K562 (cell line): ENCODE measurements at regions not wholly inside any gene's neighbourhood (a gene's known extent, or its start where the extent isn't known, plus 50 kb on each side); places are given as distances from the start of the nearest gene placed in this dataset.

Source experiments
- ATAC-seq: fragments of 200-7000 bp; cut with Tn5 transposase; 3 replicates; pipeline ENCODE4 v1.9.1; 2020; ENCODE audit warnings: moderate library complexity
- BruUV-seq: library from RNA; stranded (reverse); fragments of 400-500 nt; replicated peaks from 2 replicates; lab custom pipeline; 2021; lab: Mats Ljungman, UMichigan
- CTCF ChIA-PET: fragments of 300-600 bp; formaldehyde crosslinking; extraction: SDS; loops from one replicate; lab custom pipeline; 2021; ENCODE audit warnings: low intra/inter-chr PET ratio; lab: Yijun Ruan, JAX
- POLR2A ChIA-PET: fragments of 300-600, 350-650 bp; sonication (Branson Sonifier 250); formaldehyde crosslinking; extraction: SDS; loops from one replicate; lab custom pipeline; 2021; ENCODE audit warnings: antibody characterized with exemption, inconsistent platforms; lab: Yijun Ruan, JAX
- DNase-seq, 4 experiments: peaks; one replicate each; pipeline versions ENCODE4 v3.0.0 to v3.0.0-alpha.2; 2011 to 2018; ENCODE audit warnings: low spot score in 3 of 4, mixed read lengths in 3 of 4; ENCODE audit errors: extremely low read depth in 1 of 4
- FAIRE-seq: peaks from 2 replicates; lab custom pipeline; 2011; peaks lifted over from hg19 to GRCh38; lab: Jason Lieb, UNC
- H2AFZ ChIP-seq: 2 replicates; pipeline ENCODE4 v1.6.0; 2011; ENCODE audit warnings: low read depth, low read length, control low read depth, inconsistent platforms
- H3K27ac ChIP-seq: fragments of 200-600 bp; 3 replicates; pipeline ENCODE4 v1.8.0; 2011; ENCODE audit warnings: low read depth, mild to moderate bottlenecking, control low read depth, inconsistent platforms, low read length, moderate library complexity, mixed read lengths; ENCODE audit errors: extremely low read depth
- H3K27me3 ChIP-seq, 2 experiments: fragments of 300-600 bp in 1 of 2; 2 replicates in 1 of 2; 3 replicates in 1 of 2; pipeline versions ENCODE4 v1.6.0 to v1.8.0; 2011; ENCODE audit warnings: inconsistent platforms in 2 of 2, low read length in 2 of 2, mild to moderate bottlenecking in 1 of 2, mixed read lengths in 1 of 2, moderate library complexity in 1 of 2; ENCODE audit not compliant: control insufficient read depth in 2 of 2, insufficient read depth in 2 of 2
- H3K36me3 ChIP-seq: fragments of 300-600 bp; 3 replicates; pipeline ENCODE4 v1.8.0; 2011; ENCODE audit warnings: mild to moderate bottlenecking, low read length, inconsistent platforms; ENCODE audit not compliant: control insufficient read depth, insufficient read depth
- H3K4me1 ChIP-seq, 2 experiments: fragments of 200-600 bp in 1 of 2; replicated peaks in 1 of 2; 2 replicates in 1 of 2; 3 replicates in 1 of 2; pipeline versions ENCODE4 v1.5.1 to v1.8.0; 2011; ENCODE audit warnings: inconsistent platforms in 2 of 2, low read length in 2 of 2, mild to moderate bottlenecking in 1 of 2, mixed read lengths in 1 of 2, moderate library complexity in 1 of 2; ENCODE audit not compliant: control insufficient read depth in 2 of 2, insufficient read depth in 2 of 2
- H3K4me2 ChIP-seq: 2 replicates; pipeline ENCODE4 v1.6.1; 2011; ENCODE audit warnings: low read length, control low read depth, inconsistent platforms, mixed read lengths; ENCODE audit not compliant: insufficient read depth
- H3K4me3 ChIP-seq: fragments of 200-600 bp; sonication (generic), shearing (Covaris generic); 2 replicates; pipeline ENCODE4 v1.5.1; 2016; ENCODE audit warnings: control low read depth, inconsistent platforms
- H3K79me2 ChIP-seq: fragments of 200-600 bp; 3 replicates; pipeline ENCODE4 v1.8.0; 2011; ENCODE audit warnings: low read length, inconsistent platforms; ENCODE audit not compliant: control insufficient read depth, insufficient read depth
- H3K9ac ChIP-seq, 2 experiments: 2 replicates each; pipeline versions ENCODE4 v1.6.0 to v1.6.1; 2011; ENCODE audit warnings: low read depth in 2 of 2, low read length in 2 of 2, control low read depth in 1 of 2, inconsistent platforms in 1 of 2, mild to moderate bottlenecking in 1 of 2, mixed read lengths in 1 of 2; ENCODE audit not compliant: insufficient read depth in 1 of 2
- H3K9me1 ChIP-seq: one replicate; pipeline ENCODE4 v1.6.0; 2011; ENCODE audit warnings: inconsistent platforms, mild to moderate bottlenecking, low read length, moderate library complexity; ENCODE audit not compliant: control insufficient read depth, insufficient read depth
- H3K9me3 ChIP-seq: replicated peaks from 2 replicates; pipeline ENCODE4 v1.5.1; 2011; ENCODE audit warnings: low read depth, low read length, inconsistent platforms; ENCODE audit not compliant: control insufficient read depth, insufficient read depth
- H4K20me1 ChIP-seq: replicated peaks from 2 replicates; pipeline ENCODE4 v1.6.1; 2011; ENCODE audit warnings: low read length, inconsistent platforms, mixed read lengths; ENCODE audit not compliant: control insufficient read depth, insufficient read depth
- KAT8 ChIP-seq: fragments of 450-650 bp; IDR thresholded peaks from 2 replicates; pipeline ENCODE4 v1.6.1; 2016; ENCODE audit warnings: low read depth, mild to moderate bottlenecking
- PPARD ChIP-seq: fragments of 250-450 bp; sonication (Bioruptor Pico); IDR thresholded peaks from 2 replicates; pipeline ENCODE4 v1.8.0; 2022; ENCODE audit warnings: inconsistent platforms, mild to moderate bottlenecking, moderate library complexity
- RBM17 ChIP-seq: fragments of 200-400 bp; formaldehyde crosslinking; IDR thresholded peaks from 2 replicates; pipeline ENCODE4 v1.6.1; 2017; ENCODE audit warnings: low read depth, mild to moderate bottlenecking, low read length, borderline replicate concordance
- RBM39 ChIP-seq: fragments of 200-400 bp; formaldehyde crosslinking; optimal IDR thresholded peaks from 2 replicates; pipeline ENCODE3; 2018; ENCODE audit warnings: low read depth, low read length
- SIRT6 ChIP-seq: IDR thresholded peaks from one replicate; pipeline ENCODE4 v1.6.1; 2012; ENCODE audit warnings: low read depth, mild to moderate bottlenecking, control low read depth, inconsistent platforms, low read length, moderate library complexity
- SMAD1 ChIP-seq: fragments of 150-350 bp; IDR thresholded peaks from 2 replicates; pipeline ENCODE4 v1.6.1; 2014; ENCODE audit warnings: low read length, low read depth; ENCODE audit not compliant: partially characterized antibody
- SOX6 ChIP-seq: fragments of 450-650 bp; IDR thresholded peaks from 2 replicates; pipeline ENCODE4 v1.6.1; 2014; ENCODE audit warnings: mild to moderate bottlenecking
- TAF15 ChIP-seq: fragments of 200-400 bp; formaldehyde crosslinking; IDR thresholded peaks from 2 replicates; pipeline ENCODE4 v1.6.1; 2017; ENCODE audit warnings: mild to moderate bottlenecking, low read depth, low read length, moderate library complexity
- TAL1 ChIP-seq: fragments of 450-650 bp; IDR thresholded peaks from 2 replicates; pipeline ENCODE4 v1.6.1; 2016; ENCODE audit warnings: mild to moderate bottlenecking
- TBP ChIP-seq: optimal IDR thresholded peaks from 2 replicates; pipeline ENCODE3; 2011; ENCODE audit warnings: low read depth, low read length, improper control_type of control experiment
- ZNF583 ChIP-seq: fragments of 250-450 bp; sonication (Bioruptor Pico); IDR thresholded peaks from 2 replicates; pipeline ENCODE4 v1.4.0; 2020
- ZNF668 ChIP-seq: fragments of 250-450 bp; sonication (Bioruptor Pico); IDR thresholded peaks from 2 replicates; pipeline ENCODE4 v1.8.0; 2022; ENCODE audit warnings: mild to moderate bottlenecking, inconsistent platforms
- ZSCAN32 ChIP-seq: fragments of 450-650 bp; formaldehyde crosslinking; IDR thresholded peaks from 2 replicates; pipeline ENCODE4 v1.4.0; 2020; ENCODE audit warnings: mild to moderate bottlenecking, moderate library complexity
- WGBS: fragments of 100-300 bp; shearing (Covaris generic); methylation state at CpG from one replicate; pipeline ENCODE4 v1.1.6; 2016; ENCODE audit warnings: low coverage, mixed read lengths; ENCODE audit not compliant: insufficient coverage; ENCODE audit errors: missing lambda C conversion rate; 5-methylcytosine and 5-hydroxymethylcytosine counted together
- in situ Hi-C: fragments of 300-500 bp; cut with MboI; formaldehyde crosslinking; loops from 4 replicates; pipeline ENCODE4 v1.15.0; 2018; ENCODE audit warnings: inconsistent platforms, mixed read lengths
- intact Hi-C: fragments of 100-400 bp; cut with micrococcal nuclease; formaldehyde crosslinking; loops from 2 replicates; pipeline ENCODE4 v1.14.2; 2022
- TF ChIP-seq, protein P1 (sequence below), 2 experiments: fragments of 450-650 bp; conservative IDR thresholded peaks; 2 replicates each; pipeline ENCODE4 v1.6.1; 2017; ENCODE audit warnings: mild to moderate bottlenecking in 2 of 2, moderate library complexity in 2 of 2
- TF ChIP-seq, protein P2 (sequence below): sonication (generic); formaldehyde crosslinking; IDR thresholded peaks from 2 replicates; pipeline ENCODE4 v1.8.0; 2023; ENCODE audit warnings: mild to moderate bottlenecking, missing genetic modification reagents
- TF ChIP-seq, protein P3 (sequence below), 3 experiments: fragments of 200-800 bp in 1 of 3; sonication (Bioruptor generic) in 1 of 3; sonication (generic) in 1 of 3; formaldehyde crosslinking in 1 of 3; IDR thresholded peaks; 2 replicates each; pipeline versions ENCODE4 v1.6.1 to v1.8.0; 2016 to 2022; ENCODE audit warnings: mild to moderate bottlenecking in 2 of 3, missing compliant biosample characterization in 2 of 3, missing genetic modification characterization in 2 of 3, missing genetic modification reagents in 1 of 3
- TF ChIP-seq, protein P4 (sequence below): fragments of 450-650 bp; conservative IDR thresholded peaks from 2 replicates; pipeline ENCODE4 v1.6.1; 2016; ENCODE audit warnings: missing genetic modification characterization, low read depth, mild to moderate bottlenecking, missing compliant biosample characterization, moderate library complexity

DNA sequence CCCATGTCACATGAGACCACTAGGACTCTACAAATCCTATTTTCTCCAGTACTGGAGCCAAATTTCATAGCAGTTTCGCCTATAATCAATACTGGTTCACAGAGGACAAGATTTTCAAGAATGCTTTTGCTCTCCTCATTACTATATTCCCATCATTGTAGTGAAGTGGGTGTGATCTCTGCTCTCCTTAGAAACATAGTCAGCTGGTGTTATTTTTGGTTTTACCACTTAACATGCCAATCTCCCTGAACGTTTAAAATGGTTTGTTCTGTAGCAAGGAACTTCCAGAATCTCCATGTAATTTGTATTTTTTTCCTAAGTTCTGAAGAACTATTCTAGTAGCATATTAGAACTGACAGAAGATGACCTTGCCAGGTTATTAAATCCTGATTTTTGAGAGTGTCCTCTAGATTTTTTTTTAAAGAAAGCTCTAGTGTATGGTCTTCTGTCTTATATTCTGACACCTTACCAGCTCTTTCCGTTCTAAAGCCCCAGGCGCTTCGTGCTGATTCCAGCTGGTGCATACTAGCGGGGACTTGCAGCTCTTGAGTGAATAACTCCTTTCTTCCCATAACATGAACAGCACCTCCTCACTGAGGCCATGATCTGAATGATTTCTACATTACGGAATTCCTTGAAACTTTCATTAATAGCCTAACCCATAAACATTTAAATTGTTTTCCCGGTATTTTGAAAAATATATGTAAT lies 1372.9 kb downstream of the TECRL start:
- ATAC-seq, result no peak
- POLR2A ChIA-PET, result no interaction called here
- H3K27ac ChIP-seq, result no peak overlapping the region
- BruUV-seq, result no TSS peak
- H3K36me3 ChIP-seq, result no peaks in the 10 kb centered on the region
- no peak for DNase-seq
- no peak overlapping the region for H3K4me3 ChIP-seq
- H3K9me1 ChIP-seq, result no peaks in the 10 kb centered on the region
- intact Hi-C loops (no loop called here), in situ Hi-C loops (no loop called here)
- WGBS, result 2% methylated on average over 8 of the region's 8 CpGs
- H3K27me3 ChIP-seq, result no peaks in the 10 kb centered on the region
- no peaks in the 10 kb centered on the region for H3K4me1 ChIP-seq
- no peak overlapping the region for H2AFZ ChIP-seq
- CTCF ChIA-PET, result no interaction called here
- no peaks in the 10 kb centered on the region for H3K79me2 ChIP-seq
- no peaks in the 10 kb centered on the region for H4K20me1 ChIP-seq
- no peak for FAIRE-seq
- H3K9me3 ChIP-seq, result 0 out of 2 replicates have a peak, but pooled peaks cover 1% of the 10 kb centered on the region
- no peak overlapping the region for H3K4me2 ChIP-seq
- no peak overlapping the region for H3K9ac ChIP-seq
- TF ChIP-seq, protein P1, sequence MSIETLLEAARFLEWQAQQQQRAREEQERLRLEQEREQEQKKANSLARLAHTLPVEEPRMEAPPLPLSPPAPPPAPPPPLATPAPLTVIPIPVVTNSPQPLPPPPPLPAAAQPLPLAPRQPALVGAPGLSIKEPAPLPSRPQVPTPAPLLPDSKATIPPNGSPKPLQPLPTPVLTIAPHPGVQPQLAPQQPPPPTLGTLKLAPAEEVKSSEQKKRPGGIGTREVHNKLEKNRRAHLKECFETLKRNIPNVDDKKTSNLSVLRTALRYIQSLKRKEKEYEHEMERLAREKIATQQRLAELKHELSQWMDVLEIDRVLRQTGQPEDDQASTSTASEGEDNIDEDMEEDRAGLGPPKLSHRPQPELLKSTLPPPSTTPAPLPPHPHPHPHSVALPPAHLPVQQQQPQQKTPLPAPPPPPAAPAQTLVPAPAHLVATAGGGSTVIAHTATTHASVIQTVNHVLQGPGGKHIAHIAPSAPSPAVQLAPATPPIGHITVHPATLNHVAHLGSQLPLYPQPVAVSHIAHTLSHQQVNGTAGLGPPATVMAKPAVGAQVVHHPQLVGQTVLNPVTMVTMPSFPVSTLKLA (conservative IDR thresholded peaks at IDR 0.05), result no peak
- TF ChIP-seq, protein P2, sequence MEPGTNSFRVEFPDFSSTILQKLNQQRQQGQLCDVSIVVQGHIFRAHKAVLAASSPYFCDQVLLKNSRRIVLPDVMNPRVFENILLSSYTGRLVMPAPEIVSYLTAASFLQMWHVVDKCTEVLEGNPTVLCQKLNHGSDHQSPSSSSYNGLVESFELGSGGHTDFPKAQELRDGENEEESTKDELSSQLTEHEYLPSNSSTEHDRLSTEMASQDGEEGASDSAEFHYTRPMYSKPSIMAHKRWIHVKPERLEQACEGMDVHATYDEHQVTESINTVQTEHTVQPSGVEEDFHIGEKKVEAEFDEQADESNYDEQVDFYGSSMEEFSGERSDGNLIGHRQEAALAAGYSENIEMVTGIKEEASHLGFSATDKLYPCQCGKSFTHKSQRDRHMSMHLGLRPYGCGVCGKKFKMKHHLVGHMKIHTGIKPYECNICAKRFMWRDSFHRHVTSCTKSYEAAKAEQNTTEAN (CRISPR knock-in tag), result no peak
- TF ChIP-seq SMAD1 (no peak), SOX6 (no peak), TBP (no peak), RBM39 (no peak), ZSCAN32 (CRISPR knock-in tag) (no peak), RBM17 (no peak), PPARD (CRISPR knock-in tag) (no peak), TAL1 (no peak), ZNF668 (CRISPR knock-in tag) (no peak), TAF15 (no peak), KAT8 (no peak), ZNF583 (CRISPR knock-in tag) (no peak), SIRT6 (no peak)
- TF ChIP-seq, protein P3, sequence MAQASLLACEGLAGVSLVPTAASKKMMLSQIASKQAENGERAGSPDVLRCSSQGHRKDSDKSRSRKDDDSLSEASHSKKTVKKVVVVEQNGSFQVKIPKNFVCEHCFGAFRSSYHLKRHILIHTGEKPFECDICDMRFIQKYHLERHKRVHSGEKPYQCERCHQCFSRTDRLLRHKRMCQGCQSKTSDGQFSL (CRISPR knock-in tag; IDR thresholded peaks at IDR 0.05), result no peak
- TF ChIP-seq, protein P3 (tag; IDR thresholded peaks at IDR 0.05), result no peak
- TF ChIP-seq, protein P4, sequence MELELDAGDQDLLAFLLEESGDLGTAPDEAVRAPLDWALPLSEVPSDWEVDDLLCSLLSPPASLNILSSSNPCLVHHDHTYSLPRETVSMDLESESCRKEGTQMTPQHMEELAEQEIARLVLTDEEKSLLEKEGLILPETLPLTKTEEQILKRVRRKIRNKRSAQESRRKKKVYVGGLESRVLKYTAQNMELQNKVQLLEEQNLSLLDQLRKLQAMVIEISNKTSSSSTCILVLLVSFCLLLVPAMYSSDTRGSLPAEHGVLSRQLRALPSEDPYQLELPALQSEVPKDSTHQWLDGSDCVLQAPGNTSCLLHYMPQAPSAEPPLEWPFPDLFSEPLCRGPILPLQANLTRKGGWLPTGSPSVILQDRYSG (tag), result no peak
